SW 1271 (cell line): ENCODE measurements at regions not wholly inside any gene's neighbourhood (a gene's known extent, or its start where the extent isn't known, plus 50 kb on each side); places are given as distances from the start of the nearest gene placed in this dataset.
"Not testable (repeated sequence)": the region's sequence is repeated elsewhere in the genome, so short reads cannot be mapped to it uniquely, and the experiment has no call there.

Source experiments
- DNase-seq, 2 experiments: peaks; one replicate each; lab custom pipeline; 2025; lab: John Stamatoyannopoulos, UW

GRCh38 chr9:38518826-38519225 is 94.6 kb upstream of the IGFBPL1 start:
- DNase-seq, result no peak

GRCh38 chr9:38516273-38516672 is 92.0 kb upstream of the IGFBPL1 start:
- peak; percentile 3 to 51 for DNase-seq

DNA sequence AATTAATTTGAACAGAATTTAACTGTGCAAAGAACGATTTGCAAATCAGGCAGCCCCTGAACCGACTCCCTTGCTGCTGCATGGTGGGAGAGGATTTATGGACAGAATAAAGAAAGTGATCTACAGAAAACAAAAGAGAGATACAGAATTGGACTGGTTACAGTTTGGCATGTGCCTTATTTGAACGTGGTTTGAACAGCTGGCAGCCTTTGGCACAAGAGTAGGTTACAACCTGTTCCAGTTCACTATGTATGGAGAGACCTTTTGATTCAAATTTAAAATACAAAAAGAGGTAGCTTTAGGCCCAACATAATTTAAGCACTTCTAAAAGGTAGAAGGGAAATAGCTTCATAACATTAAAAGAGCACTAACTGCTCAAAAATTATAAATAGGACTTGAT is 90.8 kb upstream of the IGFBPL1 start:
- not testable (repeated sequence) for DNase-seq

DNA sequence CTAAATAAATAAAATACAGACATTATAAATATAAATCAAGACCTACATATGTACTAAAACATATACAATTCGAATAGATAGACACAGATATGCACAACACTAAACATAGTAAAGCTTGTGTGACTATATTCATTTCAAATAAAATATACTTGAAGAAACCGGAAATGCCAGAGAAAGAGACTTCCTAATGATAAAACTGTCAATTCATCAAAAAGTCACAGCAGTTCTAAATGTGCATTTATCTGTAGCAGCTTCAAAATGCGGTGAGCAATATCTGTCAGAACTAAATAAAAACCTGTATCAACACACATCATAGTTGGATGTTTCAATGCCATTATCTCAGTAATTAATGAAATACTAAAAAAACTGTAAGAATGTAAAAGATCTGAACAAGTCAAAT is 86.1 kb upstream of the IGFBPL1 start:
- not testable (repeated sequence) for DNase-seq

GRCh38 chr9:38507587-38507986 is 83.3 kb upstream of the IGFBPL1 start:
- no peak for DNase-seq

DNA sequence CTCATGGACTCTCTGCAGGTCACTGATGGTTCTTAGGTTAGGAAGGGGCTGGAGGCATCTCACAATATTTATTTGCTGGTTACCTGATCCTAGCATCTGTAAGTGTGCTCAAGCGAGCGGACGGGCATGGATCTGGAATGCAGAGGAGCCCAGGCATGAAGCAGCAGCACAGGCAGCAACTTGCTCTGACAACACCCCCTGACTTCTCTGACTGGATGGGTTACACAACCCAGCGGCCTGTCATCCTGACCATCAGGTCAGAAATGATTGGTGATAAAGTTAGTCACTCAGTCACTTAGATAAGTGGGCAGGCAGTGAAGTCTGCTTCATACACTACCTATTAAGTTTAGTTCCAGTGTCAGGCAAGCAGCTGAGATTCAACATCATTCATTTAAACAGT is 75.9 kb upstream of the IGFBPL1 start:
- DNase-seq, result not testable (repeated sequence)

DNA sequence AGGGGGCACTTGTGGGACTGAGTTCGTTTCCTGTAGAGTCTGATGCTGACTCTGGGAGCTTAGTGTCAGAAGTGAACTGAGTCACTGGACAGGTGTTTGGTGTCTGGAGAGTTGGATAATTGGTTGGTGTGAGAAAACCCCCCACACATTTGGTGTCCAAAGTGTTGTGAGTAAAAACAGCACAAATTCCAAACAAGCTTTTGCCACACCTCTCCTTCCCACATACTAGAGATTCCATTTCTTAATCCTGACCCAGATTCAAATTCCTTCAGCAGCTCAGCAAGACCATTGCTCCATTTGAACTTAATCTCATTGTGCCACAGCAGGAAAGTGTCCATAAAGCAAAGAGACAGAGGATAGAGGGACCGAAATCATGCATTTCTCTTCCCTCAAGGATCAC is 74.3 kb upstream of the IGFBPL1 start:
- DNase-seq, result not testable (repeated sequence)

DNA sequence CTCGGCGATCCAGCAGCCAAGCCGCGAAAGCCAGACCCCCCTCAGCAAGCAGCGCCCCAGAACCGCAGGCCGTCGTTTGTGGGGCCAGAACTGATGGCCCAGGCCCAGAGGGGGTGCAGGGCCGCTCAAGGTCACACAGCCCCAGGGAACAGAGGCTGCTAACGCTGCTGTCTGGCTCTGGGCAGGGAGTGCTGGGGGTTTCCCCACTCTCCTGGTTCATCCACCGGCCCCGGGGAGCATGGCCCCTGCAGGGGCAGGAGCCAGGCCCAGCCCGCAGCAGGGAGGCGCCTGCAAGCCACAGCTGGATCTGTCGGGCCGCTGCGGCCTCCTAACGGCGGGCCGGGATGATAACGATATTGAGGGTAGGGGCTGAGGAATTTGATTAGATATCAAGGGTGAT is 64.8 kb upstream of the IGFBPL1 start:
- DNase-seq, result no peak

- DNase-seq, result no peak
These were observed 64.0 kb upstream of the IGFBPL1 start for GRCh38 chr9:38488156-38488698.

- not testable (repeated sequence) for DNase-seq
These were observed 63.3 kb upstream of the IGFBPL1 start for GRCh38 chr9:38487418-38488155.

GRCh38 chr9:38486837-38487236 is 62.6 kb upstream of the IGFBPL1 start:
- no peak for DNase-seq

DNA sequence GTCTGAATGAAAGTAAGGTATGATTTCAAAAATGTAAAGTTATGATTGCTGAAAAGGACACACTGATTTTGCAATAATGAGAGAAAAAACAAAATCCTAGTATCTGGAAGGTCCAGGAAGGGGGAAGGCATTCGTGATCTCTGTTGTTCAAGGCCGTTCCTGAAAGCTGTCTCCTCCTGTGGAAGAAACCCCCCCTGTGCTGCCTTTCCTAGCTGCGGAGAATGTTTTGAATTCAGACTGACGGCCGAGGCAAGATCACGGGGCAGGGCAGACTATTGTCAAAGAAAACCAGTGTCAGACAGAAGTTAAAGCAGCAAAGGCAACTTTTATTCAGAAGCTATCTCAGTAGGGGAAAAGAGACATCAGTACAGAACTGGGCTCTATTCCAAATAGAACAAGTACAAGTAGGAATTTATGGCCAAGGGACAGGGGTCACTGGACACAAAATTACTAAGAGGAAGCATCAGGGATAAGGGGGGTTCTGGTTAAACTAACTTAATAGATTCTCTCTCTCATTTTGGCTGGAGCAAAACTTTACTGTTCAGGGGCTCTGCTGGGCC is 61.9 kb upstream of the IGFBPL1 start:
- DNase-seq, result no peak

- DNase-seq, result not testable (repeated sequence)
These were observed 59.9 kb upstream of the IGFBPL1 start for GRCh38 chr9:38484076-38484665.

- DNase-seq, result no peak
These were observed 58.8 kb upstream of the IGFBPL1 start for GRCh38 chr9:38482918-38483592.

DNA sequence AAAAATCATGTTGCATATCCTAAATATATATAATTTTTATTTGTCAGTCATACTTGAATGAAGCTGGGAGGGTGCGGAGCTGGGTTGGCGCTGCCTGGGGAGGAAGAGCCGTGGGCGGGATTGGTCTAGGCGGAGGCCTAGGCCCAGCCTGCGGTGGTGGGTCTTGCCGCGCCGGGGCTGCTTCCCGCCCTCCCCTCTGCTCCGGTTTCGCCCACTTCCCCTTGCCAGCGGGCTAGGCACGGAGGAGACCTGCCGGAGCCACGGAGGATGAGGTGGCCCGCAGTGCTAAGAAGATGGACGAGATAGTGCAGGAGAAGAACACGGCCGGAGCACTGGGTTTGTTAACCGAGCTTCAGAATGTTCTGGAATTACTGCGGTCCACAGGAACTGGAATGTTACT is 54.0 kb upstream of the IGFBPL1 start:
- no peak for DNase-seq

DNA sequence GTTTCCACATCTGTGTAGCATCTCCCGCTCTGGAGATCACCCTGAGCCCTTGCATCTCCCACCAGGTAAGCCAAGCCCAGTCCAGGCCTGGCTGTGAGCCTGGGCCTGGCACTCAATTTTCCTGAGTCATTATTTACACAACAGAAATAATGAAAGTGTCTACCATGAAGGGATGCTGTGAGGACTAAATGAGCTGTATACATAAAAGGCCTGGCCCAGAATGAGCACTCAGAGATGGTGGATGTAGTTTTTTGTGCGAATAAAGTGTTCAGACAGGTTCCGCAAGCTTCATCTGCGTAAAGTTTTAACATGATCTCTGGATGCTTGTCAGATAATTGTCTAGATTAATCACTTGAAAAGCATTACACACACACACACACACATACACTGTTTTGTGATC is 50.2 kb upstream of the IGFBPL1 start:
- DNase-seq, result not testable (repeated sequence)
